IMR-90 (cell line): ENCODE measurements at regions not wholly inside any gene's neighbourhood (a gene's known extent, or its start where the extent isn't known, plus 50 kb on each side); places are given as distances from the start of the nearest gene placed in this dataset.

Source experiments
- ATAC-seq: fragments of 200-7000 bp; cut with Tn5 transposase; 2 replicates; pipeline ENCODE4 v1.9.1; 2020; ENCODE audit warnings: low read depth, mild to moderate bottlenecking, moderate library complexity
- BruUV-seq: library from RNA; stranded (reverse); fragments of 400-500 nt; replicated peaks from 2 replicates; lab custom pipeline; 2021; lab: Mats Ljungman, UMichigan
- CTCF ChIA-PET: fragments of 300-600 bp; formaldehyde crosslinking; extraction: SDS; loops from one replicate; lab custom pipeline; 2021; ENCODE audit warnings: antibody characterized with exemption; lab: Yijun Ruan, JAX
- POLR2A ChIA-PET: fragments of 300-600 bp; sonication (Branson Sonifier 250); formaldehyde crosslinking; loops from one replicate; lab custom pipeline; 2022; ENCODE audit warnings: antibody characterized with exemption; ENCODE audit not compliant: unreplicated experiment; lab: Charles Lee
- DNase-seq: peaks from one replicate; pipeline ENCODE4 v3.0.0; 2013
- H2AFZ ChIP-seq: replicated peaks from 2 replicates; pipeline ENCODE3; 2013; ENCODE audit warnings: low read length, mild to moderate bottlenecking; ENCODE audit not compliant: poor library complexity
- H2AK5ac ChIP-seq: 2 replicates; pipeline ENCODE4 v1.6.1; 2013; ENCODE audit warnings: low read depth, low read length, inconsistent platforms
- H2AK9ac ChIP-seq: replicated peaks from 2 replicates; pipeline ENCODE3; 2013; ENCODE audit warnings: mild to moderate bottlenecking, low read depth, low read length, moderate library complexity; ENCODE audit not compliant: poor library complexity
- H2BK120ac ChIP-seq: 2 replicates; pipeline ENCODE4 v1.6.1; 2013; ENCODE audit warnings: low read depth, low read length, inconsistent platforms
- H2BK15ac ChIP-seq: 3 replicates; pipeline ENCODE4 v1.6.1; 2013; ENCODE audit warnings: low read depth, low read length, inconsistent platforms
- H2BK20ac ChIP-seq: 2 replicates; pipeline ENCODE4 v1.6.1; 2013; ENCODE audit warnings: low read depth, mild to moderate bottlenecking, inconsistent platforms, low read length, moderate library complexity
- H2BK5ac ChIP-seq: 2 replicates; pipeline ENCODE4 v1.6.1; 2013; ENCODE audit warnings: mild to moderate bottlenecking, low read depth, low read length, inconsistent platforms; ENCODE audit not compliant: poor library complexity, severe bottlenecking
- H3K14ac ChIP-seq: replicated peaks from 2 replicates; pipeline ENCODE4 v1.6.1; 2013; ENCODE audit warnings: low read depth, low read length, inconsistent platforms
- H3K18ac ChIP-seq: 2 replicates; pipeline ENCODE4 v1.6.1; 2013; ENCODE audit warnings: low read depth, low read length, control low read depth
- H3K23ac ChIP-seq: 2 replicates; pipeline ENCODE4 v1.6.1; 2013; ENCODE audit warnings: low read depth, low read length, inconsistent platforms
- H3K27ac ChIP-seq: 2 replicates; pipeline ENCODE4 v1.5.1; 2013; ENCODE audit warnings: mild to moderate bottlenecking, control low read depth, low read length; ENCODE audit not compliant: insufficient read depth
- H3K27me3 ChIP-seq: 2 replicates; pipeline ENCODE4 v1.6.1; 2013; ENCODE audit warnings: low read length; ENCODE audit not compliant: control insufficient read depth, insufficient read depth
- H3K36me3 ChIP-seq: 2 replicates; pipeline ENCODE4 v1.6.1; 2013; ENCODE audit warnings: low read length, mixed read lengths; ENCODE audit not compliant: control insufficient read depth, insufficient read depth
- H3K4ac ChIP-seq: 2 replicates; pipeline ENCODE4 v1.6.1; 2013; ENCODE audit warnings: low read depth, low read length, inconsistent platforms
- H3K4me1 ChIP-seq: 2 replicates; pipeline ENCODE4 v1.6.1; 2013; ENCODE audit warnings: low read length, mixed read lengths; ENCODE audit not compliant: control insufficient read depth, insufficient read depth
- H3K4me2 ChIP-seq: 2 replicates; pipeline ENCODE4 v1.6.1; 2013; ENCODE audit warnings: low read depth, mild to moderate bottlenecking, control low read depth, low read length, moderate library complexity
- H3K4me3 ChIP-seq: 2 replicates; pipeline ENCODE4 v1.5.1; 2013; ENCODE audit warnings: low read depth, mild to moderate bottlenecking, control low read depth, low read length, moderate library complexity; ENCODE audit not compliant: insufficient read depth
- H3K56ac ChIP-seq: 2 replicates; pipeline ENCODE4 v1.6.1; 2013; ENCODE audit warnings: low read length, inconsistent platforms; ENCODE audit not compliant: insufficient read depth; ENCODE audit errors: extremely low read depth
- H3K79me1 ChIP-seq, 2 experiments: 2 replicates each; pipeline ENCODE4 v1.6.1; 2013; ENCODE audit warnings: low read length in 2 of 2, inconsistent platforms in 1 of 2, low read depth in 1 of 2
- H3K9ac ChIP-seq: 2 replicates; pipeline ENCODE4 v1.6.1; 2013; ENCODE audit warnings: low read depth, low read length, control low read depth
- H3K9me1 ChIP-seq: 2 replicates; pipeline ENCODE4 v1.6.1; 2013; ENCODE audit warnings: low read length, inconsistent platforms; ENCODE audit not compliant: insufficient read depth
- H3K9me3 ChIP-seq: 2 replicates; pipeline ENCODE4 v1.6.1; 2013; ENCODE audit warnings: low read length; ENCODE audit not compliant: control insufficient read depth, insufficient read depth
- H4K20me1 ChIP-seq: 2 replicates; pipeline ENCODE4 v1.6.1; 2013; ENCODE audit warnings: low read length, inconsistent platforms; ENCODE audit not compliant: insufficient read depth
- H4K5ac ChIP-seq: 2 replicates; pipeline ENCODE4 v1.6.1; 2013; ENCODE audit warnings: mild to moderate bottlenecking, low read depth, low read length, control low read depth
- H4K8ac ChIP-seq, 2 experiments: 2 replicates each; pipeline ENCODE4 v1.6.1; 2013; ENCODE audit warnings: low read depth in 2 of 2, low read length in 2 of 2, control low read depth in 1 of 2, inconsistent platforms in 1 of 2
- H4K91ac ChIP-seq: 2 replicates; pipeline ENCODE4 v1.6.1; 2013; ENCODE audit warnings: low read depth, low read length, inconsistent platforms; ENCODE audit not compliant: insufficient read depth
- MAFK ChIP-seq: IDR thresholded peaks from 2 replicates; pipeline ENCODE4 v1.6.1; 2012; ENCODE audit warnings: low read depth, low read length, improper control_type of control experiment
- MXI1 ChIP-seq: IDR thresholded peaks from 2 replicates; pipeline ENCODE4 v1.6.1; 2012; ENCODE audit warnings: low read depth, mild to moderate bottlenecking, low read length, moderate library complexity, borderline replicate concordance
- NFE2L2 ChIP-seq: fragments of 150-350 bp; IDR thresholded peaks from 2 replicates; pipeline ENCODE4 v1.6.1; 2016; ENCODE audit warnings: low read depth, mild to moderate bottlenecking, low read length
- POLR2A ChIP-seq: IDR thresholded peaks from 2 replicates; pipeline ENCODE4 v1.6.1; 2012; ENCODE audit warnings: mild to moderate bottlenecking, low read depth, low read length
- WGBS, 2 experiments: methylation state at CpG; one replicate each; pipeline versions ENCODE4 v1.1.5 to v1.1.7; 2013; ENCODE audit warnings: missing lambda C conversion rate in 2 of 2; ENCODE audit not compliant: insufficient read length in 1 of 2; ENCODE audit errors: extremely low coverage in 2 of 2; 5-methylcytosine and 5-hydroxymethylcytosine counted together
- dilution Hi-C: fragments of 300-500 bp; cut with HindIII; formaldehyde crosslinking; loops from one replicate; pipeline ENCODE4 v1.14.3; 2018; ENCODE audit warnings: low sequenced_read_pairs; ENCODE audit not compliant: unreplicated experiment
- in situ Hi-C: fragments of 300-500 bp; cut with MboI; formaldehyde crosslinking; loops from 3 replicates; pipeline ENCODE4 v1.14.3; 2019; ENCODE audit warnings: low sequenced_read_pairs, inconsistent platforms, mixed read lengths
- intact Hi-C: fragments of 100-400 bp; cut with micrococcal nuclease; formaldehyde crosslinking; loops from 2 replicates; pipeline ENCODE4 v1.10.0; 2022
- TF ChIP-seq, protein P1 (sequence below): fragments of 150-350 bp; IDR thresholded peaks from 2 replicates; pipeline ENCODE4 v1.6.1; 2017; ENCODE audit warnings: mild to moderate bottlenecking, antibody characterized with exemption, low read length, low read depth

DNA sequence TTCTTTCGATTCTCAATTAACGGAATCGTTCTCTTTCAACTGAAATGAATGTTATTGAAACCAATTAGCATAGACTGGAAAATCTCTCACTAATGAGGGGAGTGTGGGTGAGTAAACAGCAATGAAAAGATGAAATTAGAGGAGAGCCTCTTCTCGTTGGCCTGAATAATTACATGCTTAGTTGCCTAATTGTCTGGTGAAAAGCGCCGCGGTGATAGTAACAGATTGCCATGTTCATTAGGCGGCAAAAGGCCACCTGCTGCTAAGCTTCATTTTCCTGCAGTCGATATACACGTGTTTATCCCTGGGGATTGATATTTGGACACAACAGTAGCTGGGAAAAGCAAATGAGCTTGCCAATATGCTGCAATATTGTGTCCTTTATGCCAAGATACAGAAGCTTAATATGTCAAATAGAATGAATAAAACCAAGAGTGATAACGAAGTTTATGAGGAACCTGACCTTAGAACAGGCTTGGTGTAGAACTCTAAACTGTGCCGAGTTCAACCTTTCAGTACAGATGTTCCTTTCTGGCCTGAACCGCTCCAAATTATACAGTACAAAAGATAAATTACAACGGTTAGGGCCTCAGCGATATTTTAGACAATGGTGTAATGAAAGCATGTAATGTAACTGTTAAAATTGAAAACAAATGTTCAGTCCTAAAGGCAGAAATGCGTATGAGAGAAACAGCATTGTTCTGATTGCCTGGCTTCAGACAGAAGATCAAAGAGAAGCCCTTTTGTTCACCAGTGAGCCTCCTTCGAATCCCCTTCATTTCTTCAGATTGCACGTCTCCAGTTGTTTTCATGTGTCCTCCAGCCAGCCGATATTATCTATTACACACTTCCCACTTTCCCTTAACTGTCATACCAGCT is 185.2 kb downstream of the SHOX2 start:
- no peak for DNase-seq
- Histone ChIP-seq H3K4ac (no peak overlapping the region), H2BK120ac (no peak overlapping the region), H2AK9ac (no peak overlapping the region), H4K91ac (no peak overlapping the region), H3K23ac (no peak overlapping the region), H3K36me3 (no peaks in the 10 kb centered on the region), H3K4me3 (no peak overlapping the region), H2BK5ac (no peak overlapping the region), H2AK5ac (no peak overlapping the region), H3K27ac (no peak overlapping the region), H3K27me3 (no peaks in the 10 kb centered on the region), H2BK15ac (no peak overlapping the region), H3K14ac (no peak overlapping the region), H3K18ac (no peak overlapping the region), H3K9me3 (no peaks in the 10 kb centered on the region), H4K20me1 (no peaks in the 10 kb centered on the region), H4K5ac (no peak overlapping the region), H3K79me1 (no peaks in the 10 kb centered on the region), H2BK20ac (no peak overlapping the region), H3K4me2 (no peak overlapping the region), H3K56ac (no peak overlapping the region), H3K9me1 (no peaks in the 10 kb centered on the region), H2AFZ (no peak overlapping the region), H4K8ac (no peak overlapping the region), H3K4me1 (no peaks in the 10 kb centered on the region), H3K9ac (no peak overlapping the region)
- ATAC-seq, result no peak
- POLR2A ChIA-PET, result no interaction called here
- CTCF ChIA-PET, result interaction anchor here (1.2 kb wide), 1 partner anchor 19 kb away, joined by 3 read pairs; no protein-coding TSS in a partner anchor
- WGBS, 2 experiments, result 56% methylated on average over 7 of the region's 19 CpGs; no CpG with 5 or more reads in 1 of the 2 experiments
- intact Hi-C loops (no loop called here), dilution Hi-C loops (no loop called here), in situ Hi-C loops (no loop called here)
- no TSS peak for BruUV-seq
- TF ChIP-seq, protein P1, sequence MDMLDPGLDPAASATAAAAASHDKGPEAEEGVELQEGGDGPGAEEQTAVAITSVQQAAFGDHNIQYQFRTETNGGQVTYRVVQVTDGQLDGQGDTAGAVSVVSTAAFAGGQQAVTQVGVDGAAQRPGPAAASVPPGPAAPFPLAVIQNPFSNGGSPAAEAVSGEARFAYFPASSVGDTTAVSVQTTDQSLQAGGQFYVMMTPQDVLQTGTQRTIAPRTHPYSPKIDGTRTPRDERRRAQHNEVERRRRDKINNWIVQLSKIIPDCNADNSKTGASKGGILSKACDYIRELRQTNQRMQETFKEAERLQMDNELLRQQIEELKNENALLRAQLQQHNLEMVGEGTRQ, result no peak
- TF ChIP-seq NFE2L2 (no peak), MAFK (no peak), MXI1 (no peak), POLR2A (no peak)
